ENCODE measurements at regions not wholly inside any gene's neighbourhood (a gene's known extent, or its start where the extent isn't known, plus 50 kb on each side); places are given as distances from the start of the nearest gene placed in this dataset.

- Mint-ChIP-seq H3K4me1 (ENCODE audit: insufficient read depth, unreplicated experiment) (no peaks in the 10 kb centered on the region), H3K4me3 (ENCODE audit: unreplicated experiment) (no peak overlapping the region), H3K9me3 (ENCODE audit: unreplicated experiment) (no peaks in the 10 kb centered on the region), H3K36me3 (ENCODE audit: insufficient read depth, unreplicated experiment) (no peaks in the 10 kb centered on the region), H3K27me3 (ENCODE audit: insufficient read depth, unreplicated experiment) (no peaks in the 10 kb centered on the region), H3K27ac (ENCODE audit: low read depth, unreplicated experiment) (no peak overlapping the region)
- POLR2A ChIA-PET: no interaction called here
- no peak for TF ChIP-seq CTCF (IDR thresholded peaks at IDR 0.05; ENCODE audit: unreplicated experiment)
- CTCF ChIA-PET: interaction anchor here (1.0 kb wide), 1 partner anchor 21 kb away, joined by 3 read pairs; no protein-coding TSS in a partner anchor
- intact Hi-C loops (cut with micrococcal nuclease): no loop called here
- no peak for DNase-seq (ENCODE audit: unreplicated experiment)
- no TSS peak for BruUV-seq (replicated peaks)
Observed at GRCh38 chr3:99418209-99418635, 220.2 kb upstream of the COL8A1 start.

DNA sequence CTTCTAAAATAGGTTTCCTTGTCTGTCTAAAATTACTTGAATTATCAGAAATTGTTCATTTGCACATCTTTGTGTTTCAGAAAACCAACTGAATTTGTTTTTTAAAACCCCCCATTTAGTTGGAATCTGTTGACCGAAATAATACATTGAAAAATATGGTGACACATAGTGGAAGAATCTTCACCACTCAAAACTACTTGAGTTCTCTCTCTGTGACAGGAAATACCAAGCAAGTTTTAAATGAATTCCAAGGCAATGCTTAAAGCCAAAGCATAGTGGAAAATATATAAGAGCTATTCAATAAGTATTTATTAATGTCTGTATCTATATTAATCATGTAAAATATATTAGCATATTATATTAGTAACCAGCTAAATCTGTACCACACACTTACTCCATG is 224.9 kb upstream of the COL8A1 start:
- no peak for DNase-seq (ENCODE audit: unreplicated experiment)
- no peaks in the 10 kb centered on the region for H3K36me3 Mint-ChIP-seq (ENCODE audit: insufficient read depth, unreplicated experiment)
- BruUV-seq (replicated peaks): no TSS peak
- ChIA-PET CTCF (interaction anchor here (0.5 kb wide), 1 partner anchor 340 kb away, joined by 3 read pairs; no protein-coding TSS in a partner anchor), POLR2A (no interaction called here)
- peaks cover 8% of the 10 kb centered on the region for H3K9me3 Mint-ChIP-seq (ENCODE audit: unreplicated experiment)
- intact Hi-C loops (cut with micrococcal nuclease): no loop called here
- H3K27me3 Mint-ChIP-seq (ENCODE audit: insufficient read depth, unreplicated experiment): no peaks in the 10 kb centered on the region
- H3K27ac Mint-ChIP-seq (ENCODE audit: low read depth, unreplicated experiment): peak overlapping the region; percentile 81
- no peak for TF ChIP-seq CTCF (IDR thresholded peaks at IDR 0.05; ENCODE audit: unreplicated experiment)
- no peaks in the 10 kb centered on the region for H3K4me1 Mint-ChIP-seq (ENCODE audit: insufficient read depth, unreplicated experiment)
- H3K4me3 Mint-ChIP-seq (ENCODE audit: unreplicated experiment): no peak overlapping the region

DNA sequence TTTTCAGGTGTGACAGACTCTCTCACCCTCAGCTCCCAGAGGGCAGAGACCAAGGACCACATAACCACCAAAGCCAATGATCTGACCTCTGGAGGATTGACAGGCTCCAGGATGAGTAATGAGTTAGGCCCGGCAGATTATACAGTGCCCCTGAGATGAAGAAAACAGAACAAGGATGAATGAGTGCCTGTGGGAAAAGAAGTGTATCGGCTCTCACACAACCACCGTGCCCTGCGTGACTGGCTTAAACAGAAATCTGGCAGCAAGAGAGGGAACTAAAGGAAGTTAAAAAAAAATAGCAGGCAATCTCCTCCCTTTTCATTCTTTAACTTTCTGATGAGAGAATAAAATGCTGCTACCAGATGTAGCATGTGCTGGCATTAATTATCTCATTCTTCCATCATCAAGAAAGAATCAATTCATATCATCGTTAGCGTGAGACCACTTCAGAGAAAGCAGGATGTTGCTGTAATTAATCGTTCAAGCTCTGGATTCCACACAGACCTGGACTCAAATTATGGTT is 227.5 kb upstream of the COL8A1 start:
- CTCF ChIA-PET: no interaction called here
- intact Hi-C loops (cut with micrococcal nuclease): no loop called here
- TF ChIP-seq CTCF (IDR thresholded peaks at IDR 0.05; ENCODE audit: unreplicated experiment): no peak
- no peak for DNase-seq (ENCODE audit: unreplicated experiment)
- H3K36me3 Mint-ChIP-seq (ENCODE audit: insufficient read depth, unreplicated experiment): no peaks in the 10 kb centered on the region
- POLR2A ChIA-PET: no interaction called here
- no peaks in the 10 kb centered on the region for H3K4me1 Mint-ChIP-seq (ENCODE audit: insufficient read depth, unreplicated experiment)
- H3K27ac Mint-ChIP-seq (ENCODE audit: low read depth, unreplicated experiment): no peak overlapping the region
- H3K27me3 Mint-ChIP-seq (ENCODE audit: insufficient read depth, unreplicated experiment): no peaks in the 10 kb centered on the region
- H3K9me3 Mint-ChIP-seq (ENCODE audit: unreplicated experiment): peaks cover 8% of the 10 kb centered on the region
- no TSS peak for BruUV-seq (replicated peaks)
- no peak overlapping the region for H3K4me3 Mint-ChIP-seq (ENCODE audit: unreplicated experiment)

DNA sequence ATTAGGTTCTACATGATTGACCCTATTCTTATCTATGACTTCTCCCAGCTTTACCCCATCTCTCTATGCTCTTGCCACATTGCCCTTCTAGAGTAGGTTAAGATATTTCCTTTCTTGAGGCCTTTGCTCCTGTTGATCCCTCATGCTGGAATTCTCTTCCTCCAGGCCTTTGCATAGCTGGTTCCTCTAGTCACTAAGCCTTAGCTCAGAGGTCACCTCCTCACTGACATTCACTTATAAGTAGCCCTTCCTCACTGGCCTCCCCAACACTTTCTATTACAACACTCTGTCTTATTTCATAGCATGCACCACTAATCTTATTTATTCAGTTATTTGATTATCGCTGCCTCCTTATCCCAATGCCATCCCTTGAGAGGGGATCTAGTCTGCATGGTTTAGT is 228.4 kb upstream of the COL8A1 start:
- H3K27ac Mint-ChIP-seq (ENCODE audit: low read depth, unreplicated experiment): no peak overlapping the region
- H3K4me1 Mint-ChIP-seq (ENCODE audit: insufficient read depth, unreplicated experiment): no peaks in the 10 kb centered on the region
- H3K9me3 Mint-ChIP-seq (ENCODE audit: unreplicated experiment): peaks cover 8% of the 10 kb centered on the region
- ChIA-PET POLR2A (interaction anchor here (0.6 to 1.1 kb wide), 2 partner anchors 12 to 631 kb away, joined by 3 read pairs; no protein-coding TSS in a partner anchor), CTCF (interaction anchor here (0.9 kb wide), 1 partner anchor 10 kb away, joined by 3 read pairs; no protein-coding TSS in a partner anchor)
- no peak for DNase-seq (ENCODE audit: unreplicated experiment)
- no TSS peak for BruUV-seq (replicated peaks)
- H3K4me3 Mint-ChIP-seq (ENCODE audit: unreplicated experiment): no peak overlapping the region
- H3K36me3 Mint-ChIP-seq (ENCODE audit: insufficient read depth, unreplicated experiment): no peaks in the 10 kb centered on the region
- no peak for TF ChIP-seq CTCF (IDR thresholded peaks at IDR 0.05; ENCODE audit: unreplicated experiment)
- intact Hi-C loops (cut with micrococcal nuclease): no loop called here
- no peaks in the 10 kb centered on the region for H3K27me3 Mint-ChIP-seq (ENCODE audit: insufficient read depth, unreplicated experiment)

Data from MCF 10A (cell line).